ENCODE measurements at regions not wholly inside any gene's neighbourhood (a gene's known extent, or its start where the extent isn't known, plus 50 kb on each side); places are given as distances from the start of the nearest gene placed in this dataset.

GRCh38 chr2:5377323-5377722, 314.9 kb upstream of the SOX11 start:
- Histone ChIP-seq H3K27ac (no peak overlapping the region), H3K4me2 (no peak overlapping the region), H3K4me1 (no peaks in the 10 kb centered on the region), H3K9me3 (peaks cover 9% of the 10 kb centered on the region), H3K4me3 (no peak overlapping the region)
- no peak for ATAC-seq
- TF ChIP-seq PHF8 (IDR thresholded peaks at IDR 0.05; ENCODE audit: borderline replicate concordance, low read depth) (no peak), KDM1A (IDR thresholded peaks at IDR 0.05; ENCODE audit: low read depth) (no peak), NR3C1 (IDR thresholded peaks at IDR 0.05) (no peak), FOSB (CRISPR knock-in tag; IDR thresholded peaks at IDR 0.05) (no peak)
- TF ChIP-seq, protein P1, sequence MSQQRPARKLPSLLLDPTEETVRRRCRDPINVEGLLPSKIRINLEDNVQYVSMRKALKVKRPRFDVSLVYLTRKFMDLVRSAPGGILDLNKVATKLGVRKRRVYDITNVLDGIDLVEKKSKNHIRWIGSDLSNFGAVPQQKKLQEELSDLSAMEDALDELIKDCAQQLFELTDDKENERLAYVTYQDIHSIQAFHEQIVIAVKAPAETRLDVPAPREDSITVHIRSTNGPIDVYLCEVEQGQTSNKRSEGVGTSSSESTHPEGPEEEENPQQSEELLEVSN (IDR thresholded peaks at IDR 0.05; ENCODE audit: borderline replicate concordance, low read depth), result no peak
- FAIRE-seq, result no peak
- POLR2A ChIA-PET, result no interaction called here
- CTCF ChIA-PET, result no interaction called here
- 43% methylated on average over 2 of the region's 2 CpGs for WGBS (ENCODE audit: missing lambda C conversion rate)
- no peak for DNase-seq (ENCODE audit: low read depth in 1 of 2, low spot score in 1 of 2)

- ATAC-seq (no peak), DNase-seq (ENCODE audit: low read depth in 1 of 2, low spot score in 1 of 2) (no peak), FAIRE-seq (no peak)
- ChIA-PET POLR2A (no interaction called here), CTCF (no interaction called here)
- no peak overlapping the region for H3K4me2 ChIP-seq
- 0% methylated on average over 1 of the region's 1 CpG for WGBS (ENCODE audit: missing lambda C conversion rate)
- peaks cover 5% of the 10 kb centered on the region for H3K9me3 ChIP-seq
- no peak overlapping the region for H3K4me3 ChIP-seq
- no peak overlapping the region for H3K27ac ChIP-seq
- no peaks in the 10 kb centered on the region for H3K4me1 ChIP-seq
- no peak for TF ChIP-seq CHD4 (IDR thresholded peaks at IDR 0.05; ENCODE audit: borderline replicate concordance)
- TF ChIP-seq FOSB (CRISPR knock-in tag; IDR thresholded peaks at IDR 0.05), result no peak
- TF ChIP-seq CHD2 (IDR thresholded peaks at IDR 0.05; ENCODE audit: low read length, partially characterized antibody), result no peak
- TF ChIP-seq RARB (CRISPR knock-in tag; IDR thresholded peaks at IDR 0.05), result no peak
- no peak for TF ChIP-seq MAFK (IDR thresholded peaks at IDR 0.05; ENCODE audit: partially characterized antibody)
- TF ChIP-seq BHLHE40 (IDR thresholded peaks at IDR 0.05; ENCODE audit: low read depth, low read length), result no peak
- TF ChIP-seq HOXA7 (CRISPR knock-in tag; IDR thresholded peaks at IDR 0.05), result no peak
- no peak for TF ChIP-seq ZSCAN20 (CRISPR knock-in tag; IDR thresholded peaks at IDR 0.05)
- no peak for TF ChIP-seq ZC3H11A (IDR thresholded peaks at IDR 0.05)
- no peak for TF ChIP-seq SMC3 (IDR thresholded peaks at IDR 0.05)
- TF ChIP-seq MAX (IDR thresholded peaks at IDR 0.05), result no peak
These were observed 312.4 kb upstream of the SOX11 start for GRCh38 chr2:5379811-5380210.

GRCh38 chr2:5385596-5385995, 306.6 kb upstream of the SOX11 start:
- FAIRE-seq, result no peak

More at GRCh38 chr2:5385596-5385995, 306.6 kb upstream of the SOX11 start:
- no peak for ATAC-seq
- no peak overlapping the region for H3K27ac ChIP-seq
- POLR2A ChIA-PET, result no interaction called here
- H3K9me3 ChIP-seq, result no peaks in the 10 kb centered on the region
- no peak overlapping the region for H3K4me3 ChIP-seq
- no peak for DNase-seq (ENCODE audit: low read depth in 1 of 2, low spot score in 1 of 2)
- CTCF ChIA-PET, result no interaction called here
- H3K4me2 ChIP-seq, result no peak overlapping the region
- no peaks in the 10 kb centered on the region for H3K4me1 ChIP-seq
- no peak for TF ChIP-seq GATA3 (IDR thresholded peaks at IDR 0.05; ENCODE audit: borderline replicate concordance)
- no peak for TF ChIP-seq PBX3 (IDR thresholded peaks at IDR 0.05)
- TF ChIP-seq USF2 (IDR thresholded peaks at IDR 0.05), result no peak
- TF ChIP-seq SREBF2 (IDR thresholded peaks at IDR 0.05), result no peak
- no peak for TF ChIP-seq NR3C1 (IDR thresholded peaks at IDR 0.05)
- TF ChIP-seq POLR2AphosphoS2 (conservative IDR thresholded peaks at IDR 0.05; ENCODE audit: low read length), result no peak
- TF ChIP-seq, protein P2, sequence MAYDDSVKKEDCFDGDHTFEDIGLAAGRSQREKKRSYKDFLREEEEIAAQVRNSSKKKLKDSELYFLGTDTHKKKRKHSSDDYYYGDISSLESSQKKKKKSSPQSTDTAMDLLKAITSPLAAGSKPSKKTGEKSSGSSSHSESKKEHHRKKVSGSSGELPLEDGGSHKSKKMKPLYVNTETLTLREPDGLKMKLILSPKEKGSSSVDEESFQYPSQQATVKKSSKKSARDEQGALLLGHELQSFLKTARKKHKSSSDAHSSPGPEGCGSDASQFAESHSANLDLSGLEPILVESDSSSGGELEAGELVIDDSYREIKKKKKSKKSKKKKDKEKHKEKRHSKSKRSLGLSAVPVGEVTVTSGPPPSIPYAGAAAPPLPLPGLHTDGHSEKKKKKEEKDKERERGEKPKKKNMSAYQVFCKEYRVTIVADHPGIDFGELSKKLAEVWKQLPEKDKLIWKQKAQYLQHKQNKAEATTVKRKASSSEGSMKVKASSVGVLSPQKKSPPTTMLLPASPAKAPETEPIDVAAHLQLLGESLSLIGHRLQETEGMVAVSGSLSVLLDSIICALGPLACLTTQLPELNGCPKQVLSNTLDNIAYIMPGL (CRISPR knock-in tag; IDR thresholded peaks at IDR 0.05; ENCODE audit: borderline replicate concordance), result no peak
- TF ChIP-seq SMC3 (IDR thresholded peaks at IDR 0.05), result no peak
- no peak for TF ChIP-seq HES2 (IDR thresholded peaks at IDR 0.05)
- TF ChIP-seq FOSB (CRISPR knock-in tag; IDR thresholded peaks at IDR 0.05), result no peak
- TF ChIP-seq EP300 (IDR thresholded peaks at IDR 0.05), result no peak
- no peak for TF ChIP-seq RARB (CRISPR knock-in tag; IDR thresholded peaks at IDR 0.05)
- TF ChIP-seq HOXB13 (CRISPR knock-in tag; IDR thresholded peaks at IDR 0.05; ENCODE audit: low read depth), result no peak
- TF ChIP-seq, protein P1 (IDR thresholded peaks at IDR 0.05; ENCODE audit: borderline replicate concordance, low read depth), result no peak
- no peak for TF ChIP-seq HOXB5 (CRISPR knock-in tag; IDR thresholded peaks at IDR 0.05)
- no peak for TF ChIP-seq ZFP36 (IDR thresholded peaks at IDR 0.05; ENCODE audit: borderline replicate concordance, partially characterized antibody)
- TF ChIP-seq KDM1A (IDR thresholded peaks at IDR 0.05; ENCODE audit: low read depth), result no peak
- TF ChIP-seq MAFK (IDR thresholded peaks at IDR 0.05; ENCODE audit: partially characterized antibody), result no peak
- TF ChIP-seq CHD2 (IDR thresholded peaks at IDR 0.05; ENCODE audit: low read length, partially characterized antibody), result no peak
- WGBS (ENCODE audit: missing lambda C conversion rate), result 18% methylated on average over 3 of the region's 3 CpGs
